NCI-H1694 (cell line): ENCODE measurements at regions not wholly inside any gene's neighbourhood (a gene's known extent, or its start where the extent isn't known, plus 50 kb on each side); places are given as distances from the start of the nearest gene placed in this dataset.

ENCODE experiments used
- DNase-seq: peaks from one replicate; lab custom pipeline; 2025; lab: John Stamatoyannopoulos, UW

- no peak for DNase-seq
Measured at GRCh38 chr9:81390792-81391456, 298.4 kb downstream of the TLE1 start.

GRCh38 chr9:81389569-81389993 lies 299.8 kb downstream of the TLE1 start:
- no peak for DNase-seq

GRCh38 chr9:81388831-81389230 lies 300.5 kb downstream of the TLE1 start:
- DNase-seq, result no peak

GRCh38 chr9:81387360-81388106 lies 301.8 kb downstream of the TLE1 start:
- DNase-seq, result no peak

GRCh38 chr9:81384911-81385310 lies 304.4 kb downstream of the TLE1 start:
- DNase-seq, result no peak

GRCh38 chr9:81382281-81382680 lies 307.1 kb downstream of the TLE1 start:
- no peak for DNase-seq

GRCh38 chr9:81381694-81382093 lies 307.7 kb downstream of the TLE1 start:
- DNase-seq, result no peak

- DNase-seq, result no peak
Measured at GRCh38 chr9:81380504-81381359, 308.6 kb downstream of the TLE1 start.

- no peak for DNase-seq
Measured at GRCh38 chr9:81379655-81380054, 309.7 kb downstream of the TLE1 start.

- no peak for DNase-seq
Measured at GRCh38 chr9:81377921-81378320, 311.4 kb downstream of the TLE1 start.

GRCh38 chr9:81377320-81377719 lies 312.0 kb downstream of the TLE1 start:
- no peak for DNase-seq

GRCh38 chr9:81375187-81376100 lies 313.9 kb downstream of the TLE1 start:
- no peak for DNase-seq

- no peak for DNase-seq
Measured at GRCh38 chr9:81374459-81375186, 314.7 kb downstream of the TLE1 start.

- DNase-seq, result no peak
Measured at GRCh38 chr9:81373294-81373693, 316.1 kb downstream of the TLE1 start.

GRCh38 chr9:81372628-81373191 lies 316.6 kb downstream of the TLE1 start:
- no peak for DNase-seq

GRCh38 chr9:81371824-81372223 lies 317.5 kb downstream of the TLE1 start:
- no peak for DNase-seq

- no peak for DNase-seq
Measured at GRCh38 chr9:81370650-81371049, 318.7 kb downstream of the TLE1 start.

GRCh38 chr9:81370096-81370495 lies 319.3 kb downstream of the TLE1 start:
- no peak for DNase-seq

- no peak for DNase-seq
Measured at GRCh38 chr9:81369121-81369520, 320.2 kb downstream of the TLE1 start.

GRCh38 chr9:81363916-81364480 lies 325.3 kb downstream of the TLE1 start:
- DNase-seq, result no peak
